ENCODE measurements at regions not wholly inside any gene's neighbourhood (a gene's known extent, or its start where the extent isn't known, plus 50 kb on each side); places are given as distances from the start of the nearest gene placed in this dataset.

DNA sequence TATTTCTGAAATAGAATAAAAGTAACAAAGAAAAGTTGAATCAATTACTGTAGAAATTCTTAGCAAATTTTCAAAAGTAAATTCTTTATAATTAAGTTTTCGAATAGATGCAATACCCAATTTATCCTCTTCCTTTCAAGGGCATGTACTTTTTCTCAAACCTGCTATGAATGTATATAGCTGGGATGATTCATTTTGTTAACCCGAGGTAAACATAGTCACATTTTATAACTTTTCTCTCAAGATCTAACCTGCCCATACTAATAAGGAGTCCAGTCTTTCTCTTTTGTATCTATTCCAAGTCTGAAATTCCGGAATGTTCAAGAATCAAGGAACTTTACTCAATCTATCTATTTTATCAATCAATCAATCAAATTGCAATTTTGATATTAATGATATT lies 1072.9 kb downstream of the REEP3 start:
- TF ChIP-seq CTCF (IDR thresholded peaks at IDR 0.05; ENCODE audit: insufficient read depth, low read length, severe bottlenecking): no peak
- DNase-seq (ENCODE audit: low read depth) (no peak), FAIRE-seq (no peak)
- no peaks in the 10 kb centered on the region for H3K27me3 ChIP-seq (ENCODE audit: control insufficient read depth, insufficient read depth, low read length)
- H3K36me3 ChIP-seq (ENCODE audit: control insufficient read depth, insufficient read depth, low read length): no peaks in the 10 kb centered on the region
- no peak overlapping the region for H3K4me3 ChIP-seq (ENCODE audit: low read depth, low read length)

GRCh38 chr10:64598600-64598999 lies 1077.4 kb downstream of the REEP3 start:
- FAIRE-seq: no peak
- DNase-seq (ENCODE audit: low read depth): no peak
- Histone ChIP-seq H3K36me3 (ENCODE audit: control insufficient read depth, insufficient read depth, low read length) (no peaks in the 10 kb centered on the region), H3K27me3 (ENCODE audit: control insufficient read depth, insufficient read depth, low read length) (no peaks in the 10 kb centered on the region), H3K4me3 (ENCODE audit: low read depth, low read length) (no peak overlapping the region)
- no peak for TF ChIP-seq CTCF (IDR thresholded peaks at IDR 0.05; ENCODE audit: insufficient read depth, low read length, severe bottlenecking)

DNA sequence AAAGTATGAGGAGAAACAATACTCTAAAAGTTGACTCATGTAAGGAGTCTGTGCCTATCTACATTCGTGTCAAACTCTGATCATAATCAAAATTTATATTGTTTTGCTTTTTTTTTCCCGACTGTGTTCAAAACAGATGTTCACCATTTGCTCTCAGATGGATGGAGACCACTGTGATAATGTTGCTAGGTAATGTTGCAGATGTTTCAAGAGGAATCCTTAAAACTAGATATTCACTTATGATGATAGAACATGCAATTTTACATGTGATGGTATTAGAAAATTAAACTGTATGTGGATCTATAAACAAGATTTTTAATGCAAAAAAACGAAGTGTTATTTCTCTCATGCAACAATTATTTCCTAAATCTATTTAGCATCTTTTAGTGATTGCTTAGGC lies 1080.1 kb downstream of the REEP3 start:
- no peak for TF ChIP-seq CTCF (IDR thresholded peaks at IDR 0.05; ENCODE audit: insufficient read depth, low read length, severe bottlenecking)
- no peak overlapping the region for H3K4me3 ChIP-seq (ENCODE audit: low read depth, low read length)
- FAIRE-seq: no peak
- no peak for DNase-seq (ENCODE audit: low read depth)
- no peaks in the 10 kb centered on the region for H3K36me3 ChIP-seq (ENCODE audit: control insufficient read depth, insufficient read depth, low read length)
- no peaks in the 10 kb centered on the region for H3K27me3 ChIP-seq (ENCODE audit: control insufficient read depth, insufficient read depth, low read length)

DNA sequence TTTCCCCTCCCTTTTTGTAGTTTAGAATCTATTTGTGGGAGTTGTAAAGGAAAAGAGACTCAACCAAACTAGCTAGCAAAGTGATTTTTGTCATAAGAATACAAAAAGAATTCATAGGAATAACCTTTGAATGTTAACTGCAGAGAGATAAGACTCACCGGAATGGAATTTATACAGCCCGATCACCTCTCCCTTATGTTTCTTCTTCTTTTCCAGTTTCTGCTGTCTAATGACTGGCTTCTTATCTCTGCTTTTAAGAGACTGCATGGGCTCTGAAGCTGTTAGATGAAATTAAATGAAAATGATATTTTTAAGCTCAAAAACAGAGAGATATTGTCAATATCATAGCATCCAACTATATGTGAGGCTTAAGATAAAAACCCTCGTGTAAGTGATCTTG lies 1095.9 kb downstream of the REEP3 start:
- DNase-seq (ENCODE audit: low read depth) (no peak), FAIRE-seq (no peak)
- no peak for TF ChIP-seq CTCF (IDR thresholded peaks at IDR 0.05; ENCODE audit: insufficient read depth, low read length, severe bottlenecking)
- no peak overlapping the region for H3K4me3 ChIP-seq (ENCODE audit: low read depth, low read length)
- no peaks in the 10 kb centered on the region for H3K36me3 ChIP-seq (ENCODE audit: control insufficient read depth, insufficient read depth, low read length)
- no peaks in the 10 kb centered on the region for H3K27me3 ChIP-seq (ENCODE audit: control insufficient read depth, insufficient read depth, low read length)

GRCh38 chr10:64619102-64619501 lies 1097.9 kb downstream of the REEP3 start:
- TF ChIP-seq CTCF (IDR thresholded peaks at IDR 0.05; ENCODE audit: insufficient read depth, low read length, severe bottlenecking): no peak
- DNase-seq (ENCODE audit: low read depth): no peak
- H3K27me3 ChIP-seq (ENCODE audit: control insufficient read depth, insufficient read depth, low read length): no peaks in the 10 kb centered on the region
- no peak for FAIRE-seq
- no peak overlapping the region for H3K4me3 ChIP-seq (ENCODE audit: low read depth, low read length)
- no peaks in the 10 kb centered on the region for H3K36me3 ChIP-seq (ENCODE audit: control insufficient read depth, insufficient read depth, low read length)

- no peaks in the 10 kb centered on the region for H3K27me3 ChIP-seq (ENCODE audit: control insufficient read depth, insufficient read depth, low read length)
- no peak overlapping the region for H3K4me3 ChIP-seq (ENCODE audit: low read depth, low read length)
- DNase-seq (ENCODE audit: low read depth) (no peak), FAIRE-seq (no peak)
- TF ChIP-seq CTCF (IDR thresholded peaks at IDR 0.05; ENCODE audit: insufficient read depth, low read length, severe bottlenecking): no peak
- H3K36me3 ChIP-seq (ENCODE audit: control insufficient read depth, insufficient read depth, low read length): no peaks in the 10 kb centered on the region
These were observed 1105.7 kb downstream of the REEP3 start for GRCh38 chr10:64626924-64627323.

All from bronchial epithelial cell (primary cell).